Esophagus squamous epithelium (tissue), 5 donors: ENCODE measurements at regions not wholly inside any gene's neighbourhood (a gene's known extent, or its start where the extent isn't known, plus 50 kb on each side); places are given as distances from the start of the nearest gene placed in this dataset.

Experiments
- DNase-seq: peaks from one replicate; lab custom pipeline; 2025; lab: John Stamatoyannopoulos, UW
- H3K27ac ChIP-seq, 4 donors: fragments of 200-600 bp; sonication (generic); one replicate each; pipeline ENCODE4 v1.5.1; 2016 to 2019; ENCODE audit warnings: mild to moderate bottlenecking in 1 of 4
- H3K27me3 ChIP-seq, 4 donors: fragments of 200-600 bp; sonication (generic); 1 replicate in 3 of 4; 2 replicates in 1 of 4; pipeline versions ENCODE4 v1.5.1 to v1.6.0; 2017 to 2021; ENCODE audit warnings: antibody characterized with exemption in 1 of 4
- H3K36me3 ChIP-seq, 3 donors: fragments of 200-600 bp; sonication (generic); one replicate each; pipeline ENCODE4 v1.5.1; 2016 to 2019
- H3K4me1 ChIP-seq, 3 donors: fragments of 200-600 bp; sonication (generic); one replicate each; pipeline ENCODE4 v1.5.1; 2017 to 2019
- H3K4me3 ChIP-seq, 4 donors: fragments of 200-600 bp; sonication (generic); 1 replicate in 3 of 4; 2 replicates in 1 of 4; pipeline ENCODE4 v1.5.1; 2016 to 2019; ENCODE audit warnings: mild to moderate bottlenecking in 2 of 4, moderate library complexity in 1 of 4
- H3K9me3 ChIP-seq, 3 donors: fragments of 200-600 bp; sonication (generic); one replicate each; pipeline ENCODE4 v1.5.1; 2016 to 2019
- POLR2A ChIP-seq, 4 donors: fragments of 450-650 bp; IDR thresholded peaks; one replicate each; pipeline ENCODE4 v1.6.1; 2017; ENCODE audit warnings: antibody characterized with exemption in 4 of 4, mild to moderate bottlenecking in 4 of 4, moderate library complexity in 3 of 4
- WGBS, 2 donors: methylation state at CpG; one replicate each; pipeline ENCODE4 v1.1.5; 2018; 5-methylcytosine and 5-hydroxymethylcytosine counted together
- intact Hi-C: fragments of 100-400 bp; cut with DNase I; formaldehyde crosslinking; loops from one replicate; pipeline ENCODE4 v1.15.0; 2022
- TF ChIP-seq, protein P1 (sequence below), 6 experiments: fragments of 450-650 bp in 4 of 6; fragments of 200-600 bp in 2 of 6; sonication (generic) in 2 of 6; IDR thresholded peaks; one replicate each; pipeline ENCODE4 v1.5.1; 2016 to 2019; ENCODE audit warnings: antibody characterized with exemption in 6 of 6, mild to moderate bottlenecking in 4 of 6, moderate library complexity in 4 of 6
- donor health status: DM: yes; HTN: yes; CAD: no.

DNA sequence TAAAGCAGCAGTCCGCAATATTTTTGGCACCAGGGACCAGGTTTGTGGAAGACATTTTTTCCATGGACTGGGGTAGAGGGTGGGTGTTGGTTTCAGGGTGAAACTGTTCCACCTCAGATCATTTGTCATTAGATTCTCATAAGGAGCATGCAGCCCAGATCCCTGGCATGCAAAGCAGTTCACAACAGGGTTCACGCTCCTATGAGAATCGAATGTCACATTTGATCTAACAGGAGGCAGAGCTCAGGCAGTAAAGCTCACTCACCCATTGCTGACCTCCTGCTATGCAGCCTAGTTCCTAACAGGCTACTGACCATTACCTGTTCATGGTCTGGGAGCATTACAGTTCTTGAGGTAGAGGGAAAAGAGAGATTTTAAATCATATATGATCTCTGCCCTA lies 241.5 kb upstream of the COX7C start:
- no peak for TF ChIP-seq POLR2A (IDR thresholded peaks at IDR 0.05)
- TF ChIP-seq, protein P1, sequence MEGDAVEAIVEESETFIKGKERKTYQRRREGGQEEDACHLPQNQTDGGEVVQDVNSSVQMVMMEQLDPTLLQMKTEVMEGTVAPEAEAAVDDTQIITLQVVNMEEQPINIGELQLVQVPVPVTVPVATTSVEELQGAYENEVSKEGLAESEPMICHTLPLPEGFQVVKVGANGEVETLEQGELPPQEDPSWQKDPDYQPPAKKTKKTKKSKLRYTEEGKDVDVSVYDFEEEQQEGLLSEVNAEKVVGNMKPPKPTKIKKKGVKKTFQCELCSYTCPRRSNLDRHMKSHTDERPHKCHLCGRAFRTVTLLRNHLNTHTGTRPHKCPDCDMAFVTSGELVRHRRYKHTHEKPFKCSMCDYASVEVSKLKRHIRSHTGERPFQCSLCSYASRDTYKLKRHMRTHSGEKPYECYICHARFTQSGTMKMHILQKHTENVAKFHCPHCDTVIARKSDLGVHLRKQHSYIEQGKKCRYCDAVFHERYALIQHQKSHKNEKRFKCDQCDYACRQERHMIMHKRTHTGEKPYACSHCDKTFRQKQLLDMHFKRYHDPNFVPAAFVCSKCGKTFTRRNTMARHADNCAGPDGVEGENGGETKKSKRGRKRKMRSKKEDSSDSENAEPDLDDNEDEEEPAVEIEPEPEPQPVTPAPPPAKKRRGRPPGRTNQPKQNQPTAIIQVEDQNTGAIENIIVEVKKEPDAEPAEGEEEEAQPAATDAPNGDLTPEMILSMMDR (IDR thresholded peaks at IDR 0.05): no peak
- WGBS, 2 donors: 94 to 97% methylated on average over 2 to 3 of the region's 3 CpGs

DNA sequence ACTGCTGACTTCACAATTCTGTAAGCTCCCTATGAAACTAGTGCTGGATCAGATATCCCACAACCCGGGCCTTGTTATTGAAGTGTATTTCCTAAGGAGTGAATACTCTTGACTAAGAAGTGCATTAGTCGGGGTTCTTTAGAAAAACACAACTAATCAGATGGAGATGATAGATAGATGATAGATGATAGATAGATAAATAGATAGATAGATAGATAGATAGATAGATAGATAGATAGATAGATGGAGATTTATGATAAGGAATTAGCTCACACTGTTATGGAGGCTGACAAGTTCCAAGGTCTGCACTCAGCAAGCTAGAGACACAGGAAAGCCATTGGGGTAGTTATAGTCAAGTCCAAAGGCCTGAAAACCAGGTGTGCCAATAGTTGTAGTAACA lies 214.6 kb upstream of the COX7C start:
- no peak overlapping the region for H3K4me3 ChIP-seq
- no peak overlapping the region for H3K27ac ChIP-seq
- intact Hi-C loops: no loop called here
- TF ChIP-seq, protein P1 (IDR thresholded peaks at IDR 0.05): no peak
- no peak for TF ChIP-seq POLR2A (IDR thresholded peaks at IDR 0.05)
- WGBS, 2 donors: 79 to 84% methylated on average over 2 of the region's 2 CpGs
- H3K9me3 ChIP-seq: no peaks in the 10 kb centered on the region
- H3K4me1 ChIP-seq: no peaks in the 10 kb centered on the region
- no peak for DNase-seq
- H3K36me3 ChIP-seq: no peaks in the 10 kb centered on the region
- H3K27me3 ChIP-seq: no peaks in the 10 kb centered on the region

More for the DNA sequence above, 241.5 kb upstream of the COX7C start:
- intact Hi-C loops: no loop called here
- no peaks in the 10 kb centered on the region for H3K4me1 ChIP-seq
- no peak for DNase-seq
- no peaks in the 10 kb centered on the region for H3K27me3 ChIP-seq
- H3K9me3 ChIP-seq: no peaks in the 10 kb centered on the region
- no peak overlapping the region for H3K27ac ChIP-seq
- no peak overlapping the region for H3K4me3 ChIP-seq
- no peaks in the 10 kb centered on the region for H3K36me3 ChIP-seq

DNA sequence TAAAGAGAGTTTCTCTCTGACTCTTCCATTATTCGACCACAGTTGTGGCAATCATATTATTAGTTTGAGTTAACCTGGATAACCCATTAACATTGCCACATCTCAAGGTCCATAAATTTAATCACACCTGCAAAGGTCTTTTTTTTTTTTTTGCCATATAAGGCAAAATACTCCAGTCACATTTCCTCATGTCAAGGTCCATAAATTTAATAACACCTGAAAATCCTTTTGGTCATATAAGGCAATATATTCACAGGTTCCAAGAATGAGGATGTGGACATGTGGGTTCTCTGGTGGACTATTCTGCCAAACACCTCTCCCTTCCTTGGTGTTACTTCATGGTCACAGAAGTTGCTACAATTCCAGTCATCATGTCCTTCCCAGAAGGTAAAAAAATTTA lies 213.5 kb upstream of the COX7C start:
- H3K9me3 ChIP-seq: no peaks in the 10 kb centered on the region
- H3K27me3 ChIP-seq: no peaks in the 10 kb centered on the region
- TF ChIP-seq POLR2A (IDR thresholded peaks at IDR 0.05): no peak
- TF ChIP-seq, protein P1 (IDR thresholded peaks at IDR 0.05): no peak
- WGBS, 2 donors: 70 to 84% methylated on average over 1 of the region's 1 CpG
- H3K4me3 ChIP-seq: no peak overlapping the region
- intact Hi-C loops: no loop called here
- H3K36me3 ChIP-seq: no peaks in the 10 kb centered on the region
- H3K4me1 ChIP-seq: no peaks in the 10 kb centered on the region
- no peak for DNase-seq
- H3K27ac ChIP-seq: no peak overlapping the region

DNA sequence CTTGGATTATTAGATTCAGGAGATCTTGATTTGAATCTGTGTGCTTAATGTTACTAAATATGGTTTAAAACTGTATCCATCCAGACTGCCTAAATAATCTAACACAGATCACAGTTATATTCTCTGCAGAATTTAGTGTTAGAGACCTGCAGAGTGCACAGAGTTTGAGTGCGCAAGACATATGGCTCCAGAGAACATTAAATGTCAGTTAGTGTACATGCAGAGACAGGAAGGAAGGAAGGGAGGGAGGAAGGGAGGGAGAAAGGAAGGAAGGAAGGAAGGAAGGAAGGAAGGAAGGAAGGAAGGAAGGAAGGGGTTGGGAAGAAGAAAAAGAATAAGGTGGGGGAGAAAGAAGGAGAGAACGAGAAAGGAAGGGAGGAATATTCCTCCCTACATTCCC lies 210.0 kb upstream of the COX7C start:
- no peaks in the 10 kb centered on the region for H3K27me3 ChIP-seq
- intact Hi-C loops: no loop called here

GRCh38 chr5:86411596-86411995 lies 206.1 kb upstream of the COX7C start:
- no peak for TF ChIP-seq POLR2A (IDR thresholded peaks at IDR 0.05)
- TF ChIP-seq, protein P1 (IDR thresholded peaks at IDR 0.05): no peak
- 50 to 90% methylated on average over 1 of the region's 1 CpG for WGBS, 2 donors
- intact Hi-C loops: no loop called here
- H3K9me3 ChIP-seq: no peaks in the 10 kb centered on the region
- H3K36me3 ChIP-seq: no peaks in the 10 kb centered on the region
- H3K27ac ChIP-seq: no peak overlapping the region
- no peaks in the 10 kb centered on the region for H3K27me3 ChIP-seq
- DNase-seq: no peak
- no peaks in the 10 kb centered on the region for H3K4me1 ChIP-seq
- no peak overlapping the region for H3K4me3 ChIP-seq

More for the DNA sequence above, 210.0 kb upstream of the COX7C start:
- Histone ChIP-seq H3K36me3 (no peaks in the 10 kb centered on the region), H3K27ac (no peak overlapping the region), H3K4me3 (no peak overlapping the region), H3K9me3 (no peaks in the 10 kb centered on the region), H3K4me1 (no peaks in the 10 kb centered on the region)
- no peak for TF ChIP-seq POLR2A (IDR thresholded peaks at IDR 0.05)
- TF ChIP-seq, protein P1 (IDR thresholded peaks at IDR 0.05): no peak
- 75 to 95% methylated on average over 2 of the region's 2 CpGs for WGBS, 2 donors
- no peak for DNase-seq
